ENCODE measurements at regions not wholly inside any gene's neighbourhood (a gene's known extent, or its start where the extent isn't known, plus 50 kb on each side); places are given as distances from the start of the nearest gene placed in this dataset.

DNA sequence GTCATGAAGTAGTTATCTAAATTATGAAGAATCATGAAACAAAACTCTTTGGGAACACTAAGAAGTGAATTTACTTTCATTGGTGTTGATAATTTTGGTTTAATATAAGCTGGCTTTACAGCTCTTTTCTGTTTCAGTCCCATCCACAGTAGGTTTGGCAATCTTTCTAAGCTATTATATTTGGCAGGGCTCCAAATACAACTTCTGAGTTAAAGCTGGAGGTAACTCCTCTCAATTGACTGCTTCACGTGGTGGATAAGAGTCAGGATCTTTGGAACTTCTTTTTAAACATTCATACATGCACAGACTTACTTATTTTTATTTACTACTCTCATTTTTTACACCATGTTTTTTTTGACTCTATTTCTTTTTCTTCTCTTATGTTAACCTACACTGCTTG is 106.5 kb upstream of the EPHA3 start:
- BruUV-seq (replicated peaks) = no TSS peak
- Histone ChIP-seq H3K36me3 (ENCODE audit: low read depth, low read length) (no peaks in the 10 kb centered on the region), H3K4me1 (ENCODE audit: insufficient read depth, low read length) (no peaks in the 10 kb centered on the region), H3K4me2 (ENCODE audit: low read length) (no peak overlapping the region), H3K9me3 (ENCODE audit: low read length) (no peaks in the 10 kb centered on the region; the same call in 1 of the 2 replicates), H3K4me3 (ENCODE audit: low read length) (no peak overlapping the region), H4K20me1 (ENCODE audit: low read length) (no peaks in the 10 kb centered on the region), H3K9me2 (replicated peaks; ENCODE audit: low read length) (no peaks in the 10 kb centered on the region), H3K79me2 (ENCODE audit: low read length) (no peaks in the 10 kb centered on the region), H2AFZ (ENCODE audit: low read length) (no peak overlapping the region), H3K27ac (ENCODE audit: low read length) (no peak overlapping the region), H3F3A (ENCODE audit: low read length, unreplicated experiment) (no peaks in the 10 kb centered on the region), H3K9ac (ENCODE audit: low read length) (no peak overlapping the region), H3K27me3 (ENCODE audit: low read length) (peaks cover 22% of the 10 kb centered on the region)
- ChIA-PET POLR2A (ENCODE audit: unreplicated experiment) (no interaction called here), CTCF (interaction anchor here (0.6 kb wide), 1 partner anchor 794 kb away, joined by 4 read pairs; no protein-coding TSS in a partner anchor)
- no peak for TF ChIP-seq EZH2phosphoT487 (IDR thresholded peaks at IDR 0.05; ENCODE audit: borderline replicate concordance, low read length)
- TF ChIP-seq, protein P1, sequence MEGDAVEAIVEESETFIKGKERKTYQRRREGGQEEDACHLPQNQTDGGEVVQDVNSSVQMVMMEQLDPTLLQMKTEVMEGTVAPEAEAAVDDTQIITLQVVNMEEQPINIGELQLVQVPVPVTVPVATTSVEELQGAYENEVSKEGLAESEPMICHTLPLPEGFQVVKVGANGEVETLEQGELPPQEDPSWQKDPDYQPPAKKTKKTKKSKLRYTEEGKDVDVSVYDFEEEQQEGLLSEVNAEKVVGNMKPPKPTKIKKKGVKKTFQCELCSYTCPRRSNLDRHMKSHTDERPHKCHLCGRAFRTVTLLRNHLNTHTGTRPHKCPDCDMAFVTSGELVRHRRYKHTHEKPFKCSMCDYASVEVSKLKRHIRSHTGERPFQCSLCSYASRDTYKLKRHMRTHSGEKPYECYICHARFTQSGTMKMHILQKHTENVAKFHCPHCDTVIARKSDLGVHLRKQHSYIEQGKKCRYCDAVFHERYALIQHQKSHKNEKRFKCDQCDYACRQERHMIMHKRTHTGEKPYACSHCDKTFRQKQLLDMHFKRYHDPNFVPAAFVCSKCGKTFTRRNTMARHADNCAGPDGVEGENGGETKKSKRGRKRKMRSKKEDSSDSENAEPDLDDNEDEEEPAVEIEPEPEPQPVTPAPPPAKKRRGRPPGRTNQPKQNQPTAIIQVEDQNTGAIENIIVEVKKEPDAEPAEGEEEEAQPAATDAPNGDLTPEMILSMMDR (conservative IDR thresholded peaks at IDR 0.05; ENCODE audit: low read depth, low read length) = no peak
- no peak for TF ChIP-seq EZH2 (IDR thresholded peaks at IDR 0.05; ENCODE audit: low read length, unreplicated experiment)
- DNase-seq = no peak
- ATAC-seq = no peak
- intact Hi-C loops (cut with micrococcal nuclease) = no loop called here

DNA sequence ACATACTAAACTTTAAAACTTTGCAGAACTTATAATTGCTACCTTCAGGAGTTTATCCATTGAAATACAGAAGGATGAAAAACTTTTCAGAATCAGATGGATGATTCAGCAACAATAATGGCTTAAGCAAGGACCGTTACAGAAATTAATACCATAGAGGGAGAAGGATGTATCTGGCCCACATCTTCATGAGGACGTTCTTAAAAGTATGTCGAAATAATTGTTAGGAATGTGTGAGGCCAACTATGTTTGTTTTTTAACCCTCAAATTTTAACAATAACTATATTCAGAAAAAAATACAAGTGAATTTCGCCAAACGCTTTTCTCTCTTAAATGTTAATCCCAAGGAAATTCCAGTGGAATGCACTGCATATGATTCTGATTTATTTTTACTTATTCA is 105.2 kb upstream of the EPHA3 start:
- intact Hi-C loops (cut with micrococcal nuclease) = no loop called here
- BruUV-seq (replicated peaks) = no TSS peak
- Histone ChIP-seq H3K4me1 (ENCODE audit: insufficient read depth, low read length) (no peaks in the 10 kb centered on the region), H3K9me3 (ENCODE audit: low read length) (no peaks in the 10 kb centered on the region; the same call in 1 of the 2 replicates), H3K27me3 (ENCODE audit: low read length) (peaks cover 14% of the 10 kb centered on the region), H3K27ac (ENCODE audit: low read length) (no peak overlapping the region), H3K79me2 (ENCODE audit: low read length) (no peaks in the 10 kb centered on the region), H4K20me1 (ENCODE audit: low read length) (no peaks in the 10 kb centered on the region), H3K4me3 (ENCODE audit: low read length) (no peak overlapping the region), H3F3A (ENCODE audit: low read length, unreplicated experiment) (no peaks in the 10 kb centered on the region), H3K9ac (ENCODE audit: low read length) (no peak overlapping the region), H3K36me3 (ENCODE audit: low read depth, low read length) (no peaks in the 10 kb centered on the region), H3K4me2 (ENCODE audit: low read length) (no peak overlapping the region), H3K9me2 (replicated peaks; ENCODE audit: low read length) (no peaks in the 10 kb centered on the region), H2AFZ (ENCODE audit: low read length) (no peak overlapping the region)
- CTCF ChIA-PET = no interaction called here
- no peak for TF ChIP-seq EZH2 (IDR thresholded peaks at IDR 0.05; ENCODE audit: low read length, unreplicated experiment)
- TF ChIP-seq EZH2phosphoT487 (IDR thresholded peaks at IDR 0.05; ENCODE audit: borderline replicate concordance, low read length) = no peak
- TF ChIP-seq, protein P1 (conservative IDR thresholded peaks at IDR 0.05; ENCODE audit: low read depth, low read length) = no peak
- ATAC-seq (no peak), DNase-seq (no peak)
- POLR2A ChIA-PET (ENCODE audit: unreplicated experiment) = no interaction called here

DNA sequence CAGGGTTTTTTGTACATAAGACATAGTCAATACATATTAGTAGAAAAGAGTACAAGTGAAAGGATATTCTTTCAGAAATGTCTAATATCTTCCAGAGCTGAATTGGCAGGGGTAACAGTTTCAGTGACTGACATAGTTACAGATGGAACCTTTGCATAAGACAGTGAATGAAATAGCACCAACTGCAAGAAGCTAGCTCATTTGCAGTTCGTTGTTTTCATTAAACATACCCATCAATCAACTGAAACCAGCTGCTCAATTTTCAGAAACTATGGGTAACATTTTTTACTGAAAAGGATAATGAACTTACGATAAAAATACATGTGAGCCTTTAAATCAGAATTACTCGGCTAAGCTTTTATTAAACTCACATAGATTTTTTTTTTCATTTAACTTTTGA is 93.9 kb upstream of the EPHA3 start:
- no peaks in the 10 kb centered on the region for H3K9me2 ChIP-seq (replicated peaks; ENCODE audit: low read length)
- no peaks in the 10 kb centered on the region for H3K36me3 ChIP-seq (ENCODE audit: low read depth, low read length)
- no peaks in the 10 kb centered on the region for H3K79me2 ChIP-seq (ENCODE audit: low read length)
- H3K27me3 ChIP-seq (ENCODE audit: low read length) = no peaks in the 10 kb centered on the region
- no peaks in the 10 kb centered on the region for H3K4me1 ChIP-seq (ENCODE audit: insufficient read depth, low read length)
- POLR2A ChIA-PET (ENCODE audit: unreplicated experiment) = no interaction called here
- H2AFZ ChIP-seq (ENCODE audit: low read length) = no peak overlapping the region
- no TSS peak for BruUV-seq (replicated peaks)
- no peaks in the 10 kb centered on the region for H4K20me1 ChIP-seq (ENCODE audit: low read length)
- H3K4me2 ChIP-seq (ENCODE audit: low read length) = no peak overlapping the region
- no peak overlapping the region for H3K4me3 ChIP-seq (ENCODE audit: low read length)
- H3F3A ChIP-seq (ENCODE audit: low read length, unreplicated experiment) = no peaks in the 10 kb centered on the region
- CTCF ChIA-PET = no interaction called here
- DNase-seq (no peak), ATAC-seq (no peak)
- intact Hi-C loops (cut with micrococcal nuclease) = no loop called here
- no peak overlapping the region for H3K27ac ChIP-seq (ENCODE audit: low read length)
- TF ChIP-seq EZH2 (IDR thresholded peaks at IDR 0.05; ENCODE audit: low read length, unreplicated experiment) (no peak), EZH2phosphoT487 (IDR thresholded peaks at IDR 0.05; ENCODE audit: borderline replicate concordance, low read length) (no peak)
- TF ChIP-seq, protein P1 (conservative IDR thresholded peaks at IDR 0.05; ENCODE audit: low read depth, low read length) = no peak
- H3K9me3 ChIP-seq (ENCODE audit: low read length) = no peaks in the 10 kb centered on the region
- H3K9ac ChIP-seq (ENCODE audit: low read length) = no peak overlapping the region

Data from PC-3 (cell line).